Smooth muscle cell (in vitro differentiated cells): ENCODE measurements at regions not wholly inside any gene's neighbourhood (a gene's known extent, or its start where the extent isn't known, plus 50 kb on each side); places are given as distances from the start of the nearest gene placed in this dataset.
"Not testable (repeated sequence)": the region's sequence is repeated elsewhere in the genome, so short reads cannot be mapped to it uniquely, and the experiment has no call there.

Experiments
- DNase-seq: peaks from one replicate; lab custom pipeline; 2025; ENCODE audit not compliant: unreplicated experiment; lab: John Stamatoyannopoulos, UW
- H2AFZ ChIP-seq: fragments of 200-600 bp; sonication (generic); 2 replicates; pipeline ENCODE4 v1.6.0; 2016; ENCODE audit warnings: antibody characterized with exemption, low read depth, mild to moderate bottlenecking
- H3F3A ChIP-seq: fragments of 200-600 bp; sonication (generic); 2 replicates; pipeline ENCODE4 v1.6.0; 2017; ENCODE audit warnings: antibody characterized with exemption, low read depth
- H3K27ac ChIP-seq: fragments of 200-600 bp; sonication (generic); 2 replicates; pipeline ENCODE4 v1.5.1; 2016; ENCODE audit warnings: low read depth, mild to moderate bottlenecking
- H3K27me3 ChIP-seq: fragments of 200-600 bp; sonication (generic); 2 replicates; pipeline ENCODE4 v1.6.1; 2016; ENCODE audit warnings: low read depth, mild to moderate bottlenecking
- H3K36me3 ChIP-seq: fragments of 200-600 bp; sonication (generic); 2 replicates; pipeline ENCODE4 v1.5.1; 2016; ENCODE audit warnings: low read depth
- H3K4me1 ChIP-seq: fragments of 200-600 bp; sonication (generic); 2 replicates; pipeline ENCODE4 v1.5.1; 2016; ENCODE audit warnings: low read depth
- H3K4me2 ChIP-seq: fragments of 200-600 bp; sonication (generic); 2 replicates; pipeline ENCODE4 v1.6.0; 2016; ENCODE audit warnings: mild to moderate bottlenecking
- H3K4me3 ChIP-seq: fragments of 200-600 bp; sonication (generic); 2 replicates; pipeline ENCODE4 v1.5.1; 2016; ENCODE audit warnings: mild to moderate bottlenecking
- H3K79me2 ChIP-seq: fragments of 200-600 bp; sonication (generic); 2 replicates; pipeline ENCODE4 v1.6.0; 2016; ENCODE audit warnings: low read depth, mild to moderate bottlenecking
- H3K9ac ChIP-seq: fragments of 200-600 bp; sonication (generic); 2 replicates; pipeline ENCODE4 v1.6.0; 2016; ENCODE audit warnings: low read depth
- H3K9me3 ChIP-seq: fragments of 200-600 bp; sonication (generic); replicated peaks from 2 replicates; pipeline ENCODE4 v1.5.1; 2016; ENCODE audit warnings: low read depth
- H4K20me1 ChIP-seq: fragments of 200-600 bp; sonication (generic); 2 replicates; pipeline ENCODE4 v1.6.0; 2016; ENCODE audit warnings: low read depth
- WGBS: methylation state at CpG from one replicate; pipeline ENCODE4 v1.1.7; 2016; ENCODE audit warnings: low lambda C conversion rate; 5-methylcytosine and 5-hydroxymethylcytosine counted together
- TF ChIP-seq, protein P1 (sequence below): fragments of 200-600 bp; sonication (generic); IDR thresholded peaks from 2 replicates; pipeline ENCODE4 v1.5.1; 2017; ENCODE audit warnings: borderline replicate concordance, mild to moderate bottlenecking, antibody characterized with exemption; ENCODE audit not compliant: insufficient read depth, poor library complexity, severe bottlenecking

DNA sequence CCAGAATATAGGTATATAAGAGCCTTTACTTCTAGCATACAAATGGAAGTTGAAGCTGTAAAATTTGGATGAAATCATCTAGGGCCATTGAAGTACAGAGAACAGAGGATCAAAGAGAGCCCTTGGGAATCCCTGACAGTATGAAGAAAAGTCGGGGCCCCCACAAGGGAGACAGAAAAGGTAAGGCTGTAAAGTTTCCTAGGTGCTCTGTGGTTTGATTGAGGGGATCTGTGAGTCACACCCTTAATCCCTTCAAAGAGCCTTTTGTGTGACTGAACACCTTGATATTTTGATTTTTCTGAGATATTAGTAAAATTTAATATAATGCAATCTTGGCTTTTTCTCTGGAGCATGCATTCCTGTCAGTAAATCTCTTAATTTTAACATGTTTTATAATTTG, 961.7 kb upstream of the TMEFF2 start:
- no peak overlapping the region for H3K9ac ChIP-seq
- no peaks in the 10 kb centered on the region for H3K9me3 ChIP-seq
- no peak overlapping the region for H3K4me3 ChIP-seq
- DNase-seq = no peak
- H2AFZ ChIP-seq = no peak overlapping the region
- WGBS = 59% methylated on average over 1 of the region's 1 CpG
- no peak overlapping the region for H3K4me2 ChIP-seq
- H3F3A ChIP-seq = no peaks in the 10 kb centered on the region
- TF ChIP-seq, protein P1, sequence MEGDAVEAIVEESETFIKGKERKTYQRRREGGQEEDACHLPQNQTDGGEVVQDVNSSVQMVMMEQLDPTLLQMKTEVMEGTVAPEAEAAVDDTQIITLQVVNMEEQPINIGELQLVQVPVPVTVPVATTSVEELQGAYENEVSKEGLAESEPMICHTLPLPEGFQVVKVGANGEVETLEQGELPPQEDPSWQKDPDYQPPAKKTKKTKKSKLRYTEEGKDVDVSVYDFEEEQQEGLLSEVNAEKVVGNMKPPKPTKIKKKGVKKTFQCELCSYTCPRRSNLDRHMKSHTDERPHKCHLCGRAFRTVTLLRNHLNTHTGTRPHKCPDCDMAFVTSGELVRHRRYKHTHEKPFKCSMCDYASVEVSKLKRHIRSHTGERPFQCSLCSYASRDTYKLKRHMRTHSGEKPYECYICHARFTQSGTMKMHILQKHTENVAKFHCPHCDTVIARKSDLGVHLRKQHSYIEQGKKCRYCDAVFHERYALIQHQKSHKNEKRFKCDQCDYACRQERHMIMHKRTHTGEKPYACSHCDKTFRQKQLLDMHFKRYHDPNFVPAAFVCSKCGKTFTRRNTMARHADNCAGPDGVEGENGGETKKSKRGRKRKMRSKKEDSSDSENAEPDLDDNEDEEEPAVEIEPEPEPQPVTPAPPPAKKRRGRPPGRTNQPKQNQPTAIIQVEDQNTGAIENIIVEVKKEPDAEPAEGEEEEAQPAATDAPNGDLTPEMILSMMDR = no peak
- H3K27ac ChIP-seq = no peak overlapping the region
- no peaks in the 10 kb centered on the region for H4K20me1 ChIP-seq
- no peaks in the 10 kb centered on the region for H3K79me2 ChIP-seq
- H3K36me3 ChIP-seq = no peaks in the 10 kb centered on the region
- H3K4me1 ChIP-seq = no peaks in the 10 kb centered on the region
- no peaks in the 10 kb centered on the region for H3K27me3 ChIP-seq

DNA sequence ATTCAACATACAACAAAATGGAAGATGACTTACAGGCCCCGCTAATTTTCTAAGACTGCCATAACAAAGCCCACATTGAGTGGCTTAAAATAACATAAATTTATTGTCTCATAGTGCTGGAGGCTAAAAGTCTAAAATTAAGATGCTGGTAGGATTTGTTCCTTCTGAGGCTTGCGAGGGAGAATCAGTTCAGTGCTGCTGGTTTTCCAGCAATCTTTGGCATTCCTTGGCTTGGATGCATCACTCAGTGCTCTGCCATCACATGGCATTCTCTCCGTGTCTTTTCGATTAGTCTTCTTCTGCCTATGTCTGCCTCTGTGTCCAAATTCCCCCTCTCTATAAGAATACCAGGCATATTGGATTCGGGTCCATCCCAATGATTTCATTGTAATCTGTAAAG, 959.3 kb upstream of the TMEFF2 start:
- H3K9me3 ChIP-seq = no peaks in the 10 kb centered on the region
- no peak overlapping the region for H3K4me3 ChIP-seq
- no peak for DNase-seq
- no peaks in the 10 kb centered on the region for H3K4me1 ChIP-seq
- TF ChIP-seq, protein P1 = no peak
- H4K20me1 ChIP-seq = no peaks in the 10 kb centered on the region
- H3F3A ChIP-seq = no peaks in the 10 kb centered on the region
- peak overlapping the region; percentile 23 for H3K27ac ChIP-seq
- H3K79me2 ChIP-seq = no peaks in the 10 kb centered on the region
- WGBS = 91% methylated on average over 5 of the region's 5 CpGs
- no peaks in the 10 kb centered on the region for H3K27me3 ChIP-seq
- H3K4me2 ChIP-seq = no peak overlapping the region
- no peaks in the 10 kb centered on the region for H3K36me3 ChIP-seq
- H2AFZ ChIP-seq = no peak overlapping the region
- H3K9ac ChIP-seq = no peak overlapping the region

DNA sequence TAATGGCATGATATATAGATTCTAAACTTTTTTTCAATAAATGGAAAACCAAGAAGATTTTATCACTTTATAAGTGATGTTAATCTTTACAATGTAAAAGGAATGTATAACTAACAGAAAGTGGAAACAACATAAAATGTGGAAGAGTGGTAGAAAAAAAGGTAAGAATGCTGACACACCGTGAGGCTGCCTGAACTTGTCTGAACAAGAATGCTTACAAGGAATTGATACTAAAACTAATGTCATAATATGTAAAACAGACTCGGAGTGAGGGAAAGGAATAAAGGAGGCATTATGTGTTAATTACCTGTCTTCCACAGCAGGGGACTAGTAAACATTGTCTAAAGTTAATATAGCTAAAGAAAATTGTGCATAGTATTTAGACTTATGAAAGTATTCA, 958.8 kb upstream of the TMEFF2 start:
- no peak for DNase-seq
- Histone ChIP-seq H3K4me2 (no peak overlapping the region), H3K9me3 (no peaks in the 10 kb centered on the region), H3K27ac (peak overlapping the region; percentile 23), H3K36me3 (no peaks in the 10 kb centered on the region), H3F3A (no peaks in the 10 kb centered on the region), H3K9ac (no peak overlapping the region), H3K4me3 (no peak overlapping the region), H3K4me1 (no peaks in the 10 kb centered on the region), H4K20me1 (no peaks in the 10 kb centered on the region), H2AFZ (no peak overlapping the region), H3K79me2 (no peaks in the 10 kb centered on the region), H3K27me3 (no peaks in the 10 kb centered on the region)
- TF ChIP-seq, protein P1 = no peak
- 75% methylated on average over 2 of the region's 2 CpGs for WGBS

DNA sequence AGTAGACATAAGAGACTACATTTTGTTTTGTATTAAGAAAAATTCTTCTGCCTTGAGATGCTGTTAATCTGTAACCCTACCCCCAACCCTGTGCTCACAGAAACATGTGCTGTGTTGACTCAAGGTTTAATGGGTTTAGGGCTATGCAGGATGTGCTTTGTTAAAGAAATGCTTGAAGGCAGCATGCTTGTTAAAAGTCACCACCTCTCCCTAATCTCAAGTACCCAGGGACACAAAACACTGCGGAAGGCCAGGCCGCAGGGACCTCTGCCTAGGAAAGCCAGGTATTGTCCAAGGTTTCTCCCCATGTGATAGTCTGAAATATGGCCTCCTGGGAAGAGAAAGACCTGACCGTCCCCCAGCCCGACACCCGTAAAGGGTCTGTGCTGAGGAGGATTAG, 947.7 kb upstream of the TMEFF2 start:
- not testable (repeated sequence) for H3K4me1 ChIP-seq, H3K9me3 ChIP-seq, H3F3A ChIP-seq, H3K27ac ChIP-seq, H3K79me2 ChIP-seq, H3K36me3 ChIP-seq, H3K4me3 ChIP-seq, H3K4me2 ChIP-seq, H3K9ac ChIP-seq, DNase-seq, H2AFZ ChIP-seq, H3K27me3 ChIP-seq, H4K20me1 ChIP-seq
- WGBS = 41% methylated on average over 5 of the region's 5 CpGs
